Mesothelial cell of epicardium (in vitro differentiated cells): ENCODE measurements at regions not wholly inside any gene's neighbourhood (a gene's known extent, or its start where the extent isn't known, plus 50 kb on each side); places are given as distances from the start of the nearest gene placed in this dataset.

Source experiments
- DNase-seq, 2 experiments: peaks; one replicate each; pipeline ENCODE4 v3.0.0; 2021; ENCODE audit warnings: low spot score in 2 of 2; ENCODE audit not compliant: unreplicated experiment in 2 of 2
- H3K27ac Mint-ChIP-seq: 2 replicates; pipeline ENCODE4 v1.8.0; 2021; ENCODE audit warnings: mixed read lengths
- H3K27me3 Mint-ChIP-seq: 2 replicates; pipeline ENCODE4 v1.8.0; 2021; ENCODE audit warnings: low read depth, mixed read lengths
- H3K36me3 Mint-ChIP-seq: 2 replicates; pipeline ENCODE4 v1.8.0; 2021; ENCODE audit warnings: mixed read lengths
- H3K4me1 Mint-ChIP-seq: 2 replicates; pipeline ENCODE4 v1.8.0; 2021; ENCODE audit warnings: mixed read lengths
- H3K4me3 Mint-ChIP-seq: 2 replicates; pipeline ENCODE4 v1.8.0; 2021; ENCODE audit warnings: mild to moderate bottlenecking, moderate library complexity, mixed read lengths
- H3K9me3 Mint-ChIP-seq: 2 replicates; pipeline ENCODE4 v1.8.0; 2021; ENCODE audit warnings: mixed read lengths
- CTCF ChIP-seq: fragments of 200-600 bp; sonication (generic); IDR thresholded peaks from one replicate; pipeline ENCODE4 v1.5.0; 2021; ENCODE audit warnings: antibody characterized with exemption; ENCODE audit not compliant: unreplicated experiment

GRCh38 chr13:89967701-89968100 is 1379.8 kb upstream of the MIR17HG start:
- Mint-ChIP-seq H3K27ac (no peak overlapping the region), H3K36me3 (no peaks in the 10 kb centered on the region), H3K4me3 (no peak overlapping the region), H3K4me1 (peaks cover 2% of the 10 kb centered on the region), H3K9me3 (no peaks in the 10 kb centered on the region), H3K27me3 (no peaks in the 10 kb centered on the region)
- no peak for TF ChIP-seq CTCF
- DNase-seq, result no peak

GRCh38 chr13:89968470-89968869 is 1379.0 kb upstream of the MIR17HG start:
- Mint-ChIP-seq H3K4me3 (no peak overlapping the region), H3K9me3 (no peaks in the 10 kb centered on the region), H3K27me3 (no peaks in the 10 kb centered on the region), H3K27ac (no peak overlapping the region), H3K4me1 (peaks cover 2% of the 10 kb centered on the region), H3K36me3 (no peaks in the 10 kb centered on the region)
- DNase-seq, result no peak
- no peak for TF ChIP-seq CTCF

GRCh38 chr13:89970353-89970709 is 1377.2 kb upstream of the MIR17HG start:
- TF ChIP-seq CTCF, result no peak
- no peak for DNase-seq
- H3K9me3 Mint-ChIP-seq, result no peaks in the 10 kb centered on the region
- H3K27ac Mint-ChIP-seq, result no peak overlapping the region
- H3K27me3 Mint-ChIP-seq, result no peaks in the 10 kb centered on the region
- no peak overlapping the region for H3K4me3 Mint-ChIP-seq
- no peaks in the 10 kb centered on the region for H3K36me3 Mint-ChIP-seq
- no peaks in the 10 kb centered on the region for H3K4me1 Mint-ChIP-seq

- Mint-ChIP-seq H3K36me3 (no peaks in the 10 kb centered on the region), H3K4me1 (no peaks in the 10 kb centered on the region), H3K4me3 (no peak overlapping the region), H3K27me3 (no peaks in the 10 kb centered on the region), H3K9me3 (no peaks in the 10 kb centered on the region), H3K27ac (no peak overlapping the region)
- DNase-seq, result no peak
- TF ChIP-seq CTCF, result no peak
Measured at GRCh38 chr13:89977203-89977602, 1370.3 kb upstream of the MIR17HG start.

- Mint-ChIP-seq H3K27ac (no peak overlapping the region), H3K4me3 (no peak overlapping the region), H3K27me3 (no peaks in the 10 kb centered on the region), H3K9me3 (no peaks in the 10 kb centered on the region), H3K4me1 (peaks cover 3% of the 10 kb centered on the region), H3K36me3 (no peaks in the 10 kb centered on the region)
- no peak for DNase-seq
- no peak for TF ChIP-seq CTCF
Measured at GRCh38 chr13:89980896-89981295, 1366.6 kb upstream of the MIR17HG start.

- Mint-ChIP-seq H3K9me3 (no peaks in the 10 kb centered on the region), H3K27ac (no peak overlapping the region), H3K4me3 (no peak overlapping the region), H3K27me3 (no peaks in the 10 kb centered on the region), H3K4me1 (peaks cover 3% of the 10 kb centered on the region), H3K36me3 (no peaks in the 10 kb centered on the region)
- TF ChIP-seq CTCF, result no peak
- no peak for DNase-seq
Measured at GRCh38 chr13:89982407-89983095, 1364.9 kb upstream of the MIR17HG start.
